Right lobe of liver (tissue), 4 donors: ENCODE measurements at regions not wholly inside any gene's neighbourhood (a gene's known extent, or its start where the extent isn't known, plus 50 kb on each side); places are given as distances from the start of the nearest gene placed in this dataset.

Source experiments
- CTCF ChIP-seq, 4 donors: fragments of 200-600 bp in 3 of 4; fragments of 450-650 bp in 1 of 4; IDR thresholded peaks; one replicate each; pipeline versions ENCODE4 v1.5.1 to v1.8.0; 2016 to 2022; ENCODE audit warnings: antibody characterized with exemption in 4 of 4, mild to moderate bottlenecking in 2 of 4
- POLR2A ChIP-seq: fragments of 450-650 bp; IDR thresholded peaks from one replicate; pipeline ENCODE4 v1.6.1; 2017; ENCODE audit warnings: antibody characterized with exemption, mild to moderate bottlenecking
- donor health status: DM: no; HTN: no; CAD: no.
- donor health status: DM: no; HTN: no; CAD: no.
- donor health status: DM: no; HTN: yes; CAD: no.

DNA sequence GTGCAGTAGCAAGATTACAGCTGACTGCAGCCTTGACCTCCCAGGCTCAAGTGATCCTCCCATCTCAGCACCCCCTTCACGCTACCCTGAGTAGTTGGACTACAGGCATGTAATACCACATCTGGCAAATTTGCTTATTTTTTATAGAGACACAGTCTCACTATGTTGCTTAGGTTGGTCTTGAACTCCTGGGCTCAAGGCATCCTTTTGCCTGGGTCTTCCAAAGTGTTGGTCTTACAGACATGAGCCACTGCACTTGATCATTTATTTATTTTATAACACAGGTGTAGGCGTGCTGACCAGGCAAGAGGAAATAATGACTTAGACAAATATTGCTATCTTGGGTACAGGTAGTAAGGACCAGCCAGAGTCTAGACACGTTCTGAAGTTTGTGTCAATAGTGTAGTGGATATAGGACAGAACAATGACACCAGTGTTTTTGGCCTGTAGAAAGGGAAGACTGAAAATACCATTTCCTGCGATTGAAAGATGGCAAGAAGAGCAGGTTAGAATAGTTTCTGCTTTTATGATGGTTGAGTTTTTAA is 71.0 kb upstream of the THUMPD2 start:
- TF ChIP-seq CTCF (IDR thresholded peaks at IDR 0.05) (no peak), POLR2A (no peak)
